ENCODE measurements at regions not wholly inside any gene's neighbourhood (a gene's known extent, or its start where the extent isn't known, plus 50 kb on each side); places are given as distances from the start of the nearest gene placed in this dataset.

DNA sequence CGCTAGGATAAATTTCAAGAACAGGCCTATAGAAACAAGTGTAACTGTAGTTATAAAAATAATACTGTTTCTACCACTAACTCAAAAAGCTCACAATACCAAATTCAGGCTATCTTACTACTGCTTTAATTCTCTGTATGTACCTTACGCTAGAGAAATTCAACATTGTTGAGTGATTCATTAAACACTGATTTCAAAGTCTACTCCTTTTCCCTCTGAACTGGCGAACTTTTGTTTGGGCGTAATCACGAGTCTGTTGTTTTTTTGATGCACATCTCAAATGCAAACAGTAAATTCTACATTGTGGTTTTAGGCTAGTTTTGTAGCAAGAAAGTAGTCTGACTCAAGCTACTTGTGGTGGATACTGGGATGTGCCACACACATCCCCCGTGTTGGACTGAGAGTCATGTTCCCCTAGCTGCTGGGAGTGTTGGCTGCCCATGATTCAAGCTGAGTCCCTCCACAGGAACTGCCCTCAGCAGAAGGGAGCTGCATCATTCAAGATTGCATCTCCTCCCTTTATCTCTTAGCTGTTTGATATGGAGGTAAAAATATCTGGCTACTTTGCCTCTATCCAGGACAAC lies 406.1 kb downstream of the RAPGEF2 start (continued):
- TF ChIP-seq, protein P1, sequence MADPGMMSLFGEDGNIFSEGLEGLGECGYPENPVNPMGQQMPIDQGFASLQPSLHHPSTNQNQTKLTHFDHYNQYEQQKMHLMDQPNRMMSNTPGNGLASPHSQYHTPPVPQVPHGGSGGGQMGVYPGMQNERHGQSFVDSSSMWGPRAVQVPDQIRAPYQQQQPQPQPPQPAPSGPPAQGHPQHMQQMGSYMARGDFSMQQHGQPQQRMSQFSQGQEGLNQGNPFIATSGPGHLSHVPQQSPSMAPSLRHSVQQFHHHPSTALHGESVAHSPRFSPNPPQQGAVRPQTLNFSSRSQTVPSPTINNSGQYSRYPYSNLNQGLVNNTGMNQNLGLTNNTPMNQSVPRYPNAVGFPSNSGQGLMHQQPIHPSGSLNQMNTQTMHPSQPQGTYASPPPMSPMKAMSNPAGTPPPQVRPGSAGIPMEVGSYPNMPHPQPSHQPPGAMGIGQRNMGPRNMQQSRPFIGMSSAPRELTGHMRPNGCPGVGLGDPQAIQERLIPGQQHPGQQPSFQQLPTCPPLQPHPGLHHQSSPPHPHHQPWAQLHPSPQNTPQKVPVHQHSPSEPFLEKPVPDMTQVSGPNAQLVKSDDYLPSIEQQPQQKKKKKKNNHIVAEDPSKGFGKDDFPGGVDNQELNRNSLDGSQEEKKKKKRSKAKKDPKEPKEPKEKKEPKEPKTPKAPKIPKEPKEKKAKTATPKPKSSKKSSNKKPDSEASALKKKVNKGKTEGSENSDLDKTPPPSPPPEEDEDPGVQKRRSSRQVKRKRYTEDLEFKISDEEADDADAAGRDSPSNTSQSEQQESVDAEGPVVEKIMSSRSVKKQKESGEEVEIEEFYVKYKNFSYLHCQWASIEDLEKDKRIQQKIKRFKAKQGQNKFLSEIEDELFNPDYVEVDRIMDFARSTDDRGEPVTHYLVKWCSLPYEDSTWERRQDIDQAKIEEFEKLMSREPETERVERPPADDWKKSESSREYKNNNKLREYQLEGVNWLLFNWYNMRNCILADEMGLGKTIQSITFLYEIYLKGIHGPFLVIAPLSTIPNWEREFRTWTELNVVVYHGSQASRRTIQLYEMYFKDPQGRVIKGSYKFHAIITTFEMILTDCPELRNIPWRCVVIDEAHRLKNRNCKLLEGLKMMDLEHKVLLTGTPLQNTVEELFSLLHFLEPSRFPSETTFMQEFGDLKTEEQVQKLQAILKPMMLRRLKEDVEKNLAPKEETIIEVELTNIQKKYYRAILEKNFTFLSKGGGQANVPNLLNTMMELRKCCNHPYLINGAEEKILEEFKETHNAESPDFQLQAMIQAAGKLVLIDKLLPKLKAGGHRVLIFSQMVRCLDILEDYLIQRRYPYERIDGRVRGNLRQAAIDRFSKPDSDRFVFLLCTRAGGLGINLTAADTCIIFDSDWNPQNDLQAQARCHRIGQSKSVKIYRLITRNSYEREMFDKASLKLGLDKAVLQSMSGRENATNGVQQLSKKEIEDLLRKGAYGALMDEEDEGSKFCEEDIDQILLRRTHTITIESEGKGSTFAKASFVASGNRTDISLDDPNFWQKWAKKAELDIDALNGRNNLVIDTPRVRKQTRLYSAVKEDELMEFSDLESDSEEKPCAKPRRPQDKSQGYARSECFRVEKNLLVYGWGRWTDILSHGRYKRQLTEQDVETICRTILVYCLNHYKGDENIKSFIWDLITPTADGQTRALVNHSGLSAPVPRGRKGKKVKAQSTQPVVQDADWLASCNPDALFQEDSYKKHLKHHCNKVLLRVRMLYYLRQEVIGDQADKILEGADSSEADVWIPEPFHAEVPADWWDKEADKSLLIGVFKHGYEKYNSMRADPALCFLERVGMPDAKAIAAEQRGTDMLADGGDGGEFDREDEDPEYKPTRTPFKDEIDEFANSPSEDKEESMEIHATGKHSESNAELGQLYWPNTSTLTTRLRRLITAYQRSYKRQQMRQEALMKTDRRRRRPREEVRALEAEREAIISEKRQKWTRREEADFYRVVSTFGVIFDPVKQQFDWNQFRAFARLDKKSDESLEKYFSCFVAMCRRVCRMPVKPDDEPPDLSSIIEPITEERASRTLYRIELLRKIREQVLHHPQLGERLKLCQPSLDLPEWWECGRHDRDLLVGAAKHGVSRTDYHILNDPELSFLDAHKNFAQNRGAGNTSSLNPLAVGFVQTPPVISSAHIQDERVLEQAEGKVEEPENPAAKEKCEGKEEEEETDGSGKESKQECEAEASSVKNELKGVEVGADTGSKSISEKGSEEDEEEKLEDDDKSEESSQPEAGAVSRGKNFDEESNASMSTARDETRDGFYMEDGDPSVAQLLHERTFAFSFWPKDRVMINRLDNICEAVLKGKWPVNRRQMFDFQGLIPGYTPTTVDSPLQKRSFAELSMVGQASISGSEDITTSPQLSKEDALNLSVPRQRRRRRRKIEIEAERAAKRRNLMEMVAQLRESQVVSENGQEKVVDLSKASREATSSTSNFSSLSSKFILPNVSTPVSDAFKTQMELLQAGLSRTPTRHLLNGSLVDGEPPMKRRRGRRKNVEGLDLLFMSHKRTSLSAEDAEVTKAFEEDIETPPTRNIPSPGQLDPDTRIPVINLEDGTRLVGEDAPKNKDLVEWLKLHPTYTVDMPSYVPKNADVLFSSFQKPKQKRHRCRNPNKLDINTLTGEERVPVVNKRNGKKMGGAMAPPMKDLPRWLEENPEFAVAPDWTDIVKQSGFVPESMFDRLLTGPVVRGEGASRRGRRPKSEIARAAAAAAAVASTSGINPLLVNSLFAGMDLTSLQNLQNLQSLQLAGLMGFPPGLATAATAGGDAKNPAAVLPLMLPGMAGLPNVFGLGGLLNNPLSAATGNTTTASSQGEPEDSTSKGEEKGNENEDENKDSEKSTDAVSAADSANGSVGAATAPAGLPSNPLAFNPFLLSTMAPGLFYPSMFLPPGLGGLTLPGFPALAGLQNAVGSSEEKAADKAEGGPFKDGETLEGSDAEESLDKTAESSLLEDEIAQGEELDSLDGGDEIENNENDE (IDR thresholded peaks at IDR 0.05; ENCODE audit: insufficient replicate concordance, low read length), result no peak
- TF ChIP-seq EP300 (IDR thresholded peaks at IDR 0.05; ENCODE audit: borderline replicate concordance in 1 of 2, low read depth in 2 of 2, low read length in 2 of 2), result no peak
- TF ChIP-seq TAF7 (optimal IDR thresholded peaks at IDR 0.05; ENCODE audit: borderline replicate concordance, low read depth, low read length), result no peak
- no peak for TF ChIP-seq POU5F1 (IDR thresholded peaks at IDR 0.05; ENCODE audit: low read depth, low read length)
- no peak for TF ChIP-seq RFX5 (IDR thresholded peaks at IDR 0.05; ENCODE audit: borderline replicate concordance, low read depth, low read length)
- no peak for TF ChIP-seq JUN (IDR thresholded peaks at IDR 0.05; ENCODE audit: low read depth, low read length)
- no peak for TF ChIP-seq SP2 (IDR thresholded peaks at IDR 0.05; ENCODE audit: low read length)
- no peak for TF ChIP-seq SUZ12 (IDR thresholded peaks at IDR 0.05; ENCODE audit: low read length)
- TF ChIP-seq RBBP5 (IDR thresholded peaks at IDR 0.05; ENCODE audit: borderline replicate concordance, low read depth, low read length), result no peak
- no peak for TF ChIP-seq TBP (IDR thresholded peaks at IDR 0.05; ENCODE audit: low read depth, low read length)
- no peak for TF ChIP-seq SIX5 (IDR thresholded peaks at IDR 0.05; ENCODE audit: low read depth, low read length)
- no peak for TF ChIP-seq PHF8 (conservative IDR thresholded peaks at IDR 0.05; ENCODE audit: low read depth, low read length)

Measured in H1 (cell line).